ENCODE measurements at regions not wholly inside any gene's neighbourhood (a gene's known extent, or its start where the extent isn't known, plus 50 kb on each side); places are given as distances from the start of the nearest gene placed in this dataset.

- Histone ChIP-seq H3K4me1 (peaks cover 15 to 32% (median 23%) of the 10 kb centered on the region in 4 donors), H3K36me3 (no peaks in the 10 kb centered on the region), H3K9me3 (peaks cover 0 to 6% (median 0%) of the 10 kb centered on the region in 4 donors), H3K4me3 (no peak overlapping the region), H3K27me3 (peaks cover 0 to 1% (median 0%) of the 10 kb centered on the region in 3 donors), H3K27ac (no peak overlapping the region)
- peak in 1 of 2 donors; percentile 36 for DNase-seq
- TF ChIP-seq CTCF (IDR thresholded peaks at IDR 0.05) (no peak), EP300 (IDR thresholded peaks at IDR 0.05) (no peak), POLR2AphosphoS5 (IDR thresholded peaks at IDR 0.05) (no peak), POLR2A (IDR thresholded peaks at IDR 0.05) (no peak)
- intact Hi-C loops (cut with DNase I; ENCODE audit: low total_unique reads): no loop called here
Measured at GRCh38 chr5:73282923-73283322, 109.9 kb downstream of the TMEM174 start.

DNA sequence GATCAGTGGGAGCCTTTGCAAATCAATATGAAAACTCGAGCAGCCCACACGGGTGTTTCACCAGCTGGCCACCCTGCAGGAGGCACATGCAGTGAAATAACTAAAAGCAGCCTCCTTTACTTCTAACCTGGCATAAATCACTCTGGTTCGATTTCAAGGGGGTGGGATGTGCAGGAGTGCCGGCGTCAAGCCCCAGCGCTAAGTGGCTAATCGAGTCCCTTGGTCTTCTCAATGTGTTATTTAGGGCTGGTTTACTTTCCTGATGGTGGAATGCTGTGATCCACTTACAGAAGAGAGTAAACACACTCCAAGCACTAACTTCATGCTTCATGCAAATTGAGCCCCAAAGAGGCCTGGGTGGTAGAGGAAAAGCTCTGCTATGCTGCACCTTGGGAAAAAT is 109.4 kb downstream of the TMEM174 start:
- intact Hi-C loops (cut with DNase I; ENCODE audit: low total_unique reads): no loop called here
- WGBS, 5 donors: 65 to 88% (median 76%) methylated on average over 7 of the region's 7 CpGs
- H3K27ac ChIP-seq: no peak overlapping the region
- H3K36me3 ChIP-seq: no peaks in the 10 kb centered on the region
- DNase-seq: no peak
- H3K4me3 ChIP-seq: no peak overlapping the region
- H3K27me3 ChIP-seq: peaks cover 0 to 4% (median 0%) of the 10 kb centered on the region in 3 donors
- H3K9me3 ChIP-seq: peaks cover 0 to 3% (median 0%) of the 10 kb centered on the region in 4 donors
- H3K4me1 ChIP-seq: peaks cover 15 to 32% (median 23%) of the 10 kb centered on the region in 4 donors
- no peak for TF ChIP-seq POLR2AphosphoS5 (IDR thresholded peaks at IDR 0.05)
- TF ChIP-seq POLR2A (IDR thresholded peaks at IDR 0.05): no peak
- TF ChIP-seq CTCF (IDR thresholded peaks at IDR 0.05): no peak
- no peak for TF ChIP-seq EP300 (IDR thresholded peaks at IDR 0.05)

GRCh38 chr5:73280821-73281746 is 108.1 kb downstream of the TMEM174 start:
- TF ChIP-seq POLR2A (IDR thresholded peaks at IDR 0.05): no peak
- no peak for TF ChIP-seq EP300 (IDR thresholded peaks at IDR 0.05)
- TF ChIP-seq CTCF (IDR thresholded peaks at IDR 0.05): no peak
- no peak for TF ChIP-seq POLR2AphosphoS5 (IDR thresholded peaks at IDR 0.05)
- no peaks in the 10 kb centered on the region for H3K36me3 ChIP-seq
- intact Hi-C loops (cut with DNase I; ENCODE audit: low total_unique reads): no loop called here
- 34 to 45% (median 42%) methylated on average over 20 of the region's 20 CpGs for WGBS, 5 donors
- peak; percentile 70 to 92 for DNase-seq
- H3K4me1 ChIP-seq: peaks cover 15 to 32% (median 23%) of the 10 kb centered on the region in 4 donors
- peaks cover 0 to 4% (median 0%) of the 10 kb centered on the region in 3 donors for H3K27me3 ChIP-seq
- H3K4me3 ChIP-seq: no peak overlapping the region
- H3K27ac ChIP-seq: peak overlapping the region in 3 of 5 donors; percentile 4 to 51 (median 36)
- no peaks in the 10 kb centered on the region for H3K9me3 ChIP-seq

GRCh38 chr5:73280386-73280785 is 107.4 kb downstream of the TMEM174 start:
- Histone ChIP-seq H3K36me3 (no peaks in the 10 kb centered on the region), H3K4me1 (peaks cover 15 to 32% (median 23%) of the 10 kb centered on the region in 4 donors), H3K4me3 (no peak overlapping the region), H3K27me3 (peaks cover 0 to 4% (median under 1%) of the 10 kb centered on the region in 3 donors), H3K9me3 (no peaks in the 10 kb centered on the region), H3K27ac (peak overlapping the region in 3 of 5 donors; percentile 4 to 51 (median 36))
- intact Hi-C loops (cut with DNase I; ENCODE audit: low total_unique reads): no loop called here
- WGBS, 5 donors: 31 to 60% (median 48%) methylated on average over 2 of the region's 2 CpGs
- TF ChIP-seq EP300 (IDR thresholded peaks at IDR 0.05): no peak
- TF ChIP-seq POLR2AphosphoS5 (IDR thresholded peaks at IDR 0.05): no peak
- TF ChIP-seq POLR2A (IDR thresholded peaks at IDR 0.05): no peak
- no peak for TF ChIP-seq CTCF (IDR thresholded peaks at IDR 0.05)
- no peak for DNase-seq

Measured in stomach (tissue), 8 donors.